SK-N-MC (cell line): ENCODE measurements at regions not wholly inside any gene's neighbourhood (a gene's known extent, or its start where the extent isn't known, plus 50 kb on each side); places are given as distances from the start of the nearest gene placed in this dataset.
"Not testable (repeated sequence)": the region's sequence is repeated elsewhere in the genome, so short reads cannot be mapped to it uniquely, and the experiment has no call there.

Source experiments
- DNase-seq: peaks from one replicate; pipeline ENCODE4 v3.0.0-alpha.2; 2011; ENCODE audit warnings: low read depth, low spot score
- H3K27ac ChIP-seq: fragments of 200-600 bp; sonication (generic); 2 replicates; pipeline ENCODE4 v1.5.1; 2016; ENCODE audit warnings: mixed run types
- H3K36me3 ChIP-seq: fragments of 200-600 bp; sonication (generic); 2 replicates; pipeline ENCODE4 v1.6.1; 2017; ENCODE audit warnings: antibody characterized with exemption, low read length, mixed read lengths; ENCODE audit not compliant: insufficient read depth
- H3K4me3 ChIP-seq: fragments of 200-600 bp; sonication (generic); 2 replicates; pipeline ENCODE4 v1.5.1; 2016
- H3K9ac ChIP-seq: fragments of 200-600 bp; sonication (generic); 2 replicates; pipeline ENCODE4 v1.8.0; 2017; ENCODE audit warnings: mixed run types, mixed read lengths; ENCODE audit not compliant: insufficient read length
- H3K9me3 ChIP-seq: fragments of 200-600 bp; sonication (generic); 2 replicates; pipeline ENCODE4 v1.6.1; 2017; ENCODE audit warnings: low read depth, mild to moderate bottlenecking, antibody characterized with exemption, low read length, moderate library complexity, mixed read lengths
- EZH2 ChIP-seq: fragments of 200-600 bp; sonication (generic); IDR thresholded peaks from one replicate; pipeline ENCODE4 v1.6.1; 2017; ENCODE audit warnings: antibody characterized with exemption
- FOXP2 ChIP-seq: optimal IDR thresholded peaks from 2 replicates; pipeline ENCODE3; 2011; ENCODE audit warnings: mild to moderate bottlenecking, moderate library complexity; ENCODE audit not compliant: insufficient read depth; ENCODE audit errors: extremely low read length, control extremely low read depth
- POLR2AphosphoS5 ChIP-seq: IDR thresholded peaks from 2 replicates; pipeline ENCODE4 v1.6.1; 2012; ENCODE audit warnings: mild to moderate bottlenecking, low read depth, low read length, borderline replicate concordance

GRCh38 chr3:154666542-154666941 lies 236.6 kb upstream of the GPR149 start:
- TF ChIP-seq EZH2, result no peak
- TF ChIP-seq POLR2AphosphoS5, result no peak
- no peak for TF ChIP-seq FOXP2
- DNase-seq, result no peak
- Histone ChIP-seq H3K9ac (no peak overlapping the region), H3K36me3 (no peaks in the 10 kb centered on the region), H3K4me3 (no peak overlapping the region), H3K9me3 (no peaks in the 10 kb centered on the region), H3K27ac (no peak overlapping the region)

GRCh38 chr3:154664714-154665113 lies 234.7 kb upstream of the GPR149 start:
- Histone ChIP-seq H3K36me3 (no peaks in the 10 kb centered on the region), H3K27ac (no peak overlapping the region), H3K4me3 (no peak overlapping the region), H3K9me3 (no peaks in the 10 kb centered on the region), H3K9ac (no peak overlapping the region)
- no peak for DNase-seq
- no peak for TF ChIP-seq POLR2AphosphoS5
- no peak for TF ChIP-seq FOXP2
- no peak for TF ChIP-seq EZH2

- no peak for DNase-seq
- no peak overlapping the region for H3K27ac ChIP-seq
- no peak overlapping the region for H3K9ac ChIP-seq
- TF ChIP-seq FOXP2 (no peak), EZH2 (no peak), POLR2AphosphoS5 (no peak)
- H3K9me3 ChIP-seq, result no peaks in the 10 kb centered on the region
- no peak overlapping the region for H3K4me3 ChIP-seq
- H3K36me3 ChIP-seq, result no peaks in the 10 kb centered on the region
These were observed 232.9 kb upstream of the GPR149 start for GRCh38 chr3:154662851-154663250.

GRCh38 chr3:154660811-154661210 lies 230.8 kb upstream of the GPR149 start:
- Histone ChIP-seq H3K9ac (no peak overlapping the region), H3K9me3 (no peaks in the 10 kb centered on the region), H3K4me3 (no peak overlapping the region), H3K36me3 (no peaks in the 10 kb centered on the region), H3K27ac (no peak overlapping the region)
- TF ChIP-seq EZH2 (no peak), POLR2AphosphoS5 (no peak), FOXP2 (no peak)
- DNase-seq, result no peak

- no peak for TF ChIP-seq EZH2
- no peak for TF ChIP-seq FOXP2
- TF ChIP-seq POLR2AphosphoS5, result no peak
- Histone ChIP-seq H3K36me3 (no peaks in the 10 kb centered on the region), H3K27ac (no peak overlapping the region), H3K9me3 (no peaks in the 10 kb centered on the region), H3K9ac (no peak overlapping the region), H3K4me3 (no peak overlapping the region)
- DNase-seq, result no peak
These were observed 228.0 kb upstream of the GPR149 start for GRCh38 chr3:154658000-154658399.

GRCh38 chr3:154657218-154657617 lies 227.2 kb upstream of the GPR149 start:
- no peak for TF ChIP-seq POLR2AphosphoS5
- no peak for TF ChIP-seq EZH2
- no peak for TF ChIP-seq FOXP2
- H3K9ac ChIP-seq, result no peak overlapping the region
- no peak overlapping the region for H3K27ac ChIP-seq
- no peaks in the 10 kb centered on the region for H3K36me3 ChIP-seq
- no peak for DNase-seq
- H3K4me3 ChIP-seq, result no peak overlapping the region
- no peaks in the 10 kb centered on the region for H3K9me3 ChIP-seq

- H3K27ac ChIP-seq, result no peak overlapping the region
- no peaks in the 10 kb centered on the region for H3K36me3 ChIP-seq
- H3K4me3 ChIP-seq, result no peak overlapping the region
- no peaks in the 10 kb centered on the region for H3K9me3 ChIP-seq
- DNase-seq, result no peak
- TF ChIP-seq EZH2 (no peak), POLR2AphosphoS5 (no peak), FOXP2 (no peak)
- H3K9ac ChIP-seq, result no peak overlapping the region
These were observed 226.5 kb upstream of the GPR149 start for GRCh38 chr3:154656486-154656885.

GRCh38 chr3:154642145-154642544 lies 212.2 kb upstream of the GPR149 start:
- DNase-seq, result no peak
- Histone ChIP-seq H3K9ac (no peak overlapping the region), H3K4me3 (no peak overlapping the region), H3K27ac (no peak overlapping the region), H3K9me3 (no peaks in the 10 kb centered on the region), H3K36me3 (no peaks in the 10 kb centered on the region)
- TF ChIP-seq FOXP2 (no peak), POLR2AphosphoS5 (no peak), EZH2 (no peak)

- Histone ChIP-seq H3K27ac (no peak overlapping the region), H3K9ac (no peak overlapping the region), H3K4me3 (no peak overlapping the region), H3K36me3 (no peaks in the 10 kb centered on the region), H3K9me3 (no peaks in the 10 kb centered on the region)
- TF ChIP-seq FOXP2 (no peak), POLR2AphosphoS5 (no peak), EZH2 (no peak)
- DNase-seq, result no peak
These were observed 195.8 kb upstream of the GPR149 start for GRCh38 chr3:154625756-154626155.

GRCh38 chr3:154619621-154620020 lies 189.6 kb upstream of the GPR149 start:
- H3K27ac ChIP-seq, H3K4me3 ChIP-seq, H3K9me3 ChIP-seq, DNase-seq, H3K36me3 ChIP-seq, H3K9ac ChIP-seq: not testable (repeated sequence)
